Upper lobe of right lung (tissue), 1 donor: ENCODE measurements at regions not wholly inside any gene's neighbourhood (a gene's known extent, or its start where the extent isn't known, plus 50 kb on each side); places are given as distances from the start of the nearest gene placed in this dataset.

Source experiments
- ATAC-seq: fragments of 200-7000 bp; cut with Tn5 transposase; one replicate; pipeline ENCODE4 v1.9.1; 2020; ENCODE audit warnings: mild to moderate bottlenecking, moderate library complexity
- DNase-seq: peaks from one replicate; pipeline ENCODE4 v3.0.0-alpha.2; 2020
- H3K27ac ChIP-seq: fragments of 200-600 bp; one replicate; pipeline ENCODE4 v1.8.0; 2022
- H3K27me3 ChIP-seq: fragments of 200-600 bp; one replicate; pipeline ENCODE4 v1.8.0; 2022; ENCODE audit warnings: mild to moderate bottlenecking
- H3K36me3 ChIP-seq: fragments of 200-600 bp; one replicate; pipeline ENCODE4 v1.8.0; 2022
- H3K4me1 ChIP-seq: fragments of 200-600 bp; one replicate; pipeline ENCODE4 v1.8.0; 2022
- H3K4me3 ChIP-seq: fragments of 200-600 bp; one replicate; pipeline ENCODE4 v1.8.0; 2022; ENCODE audit warnings: mild to moderate bottlenecking
- H3K9me3 ChIP-seq: fragments of 200-600 bp; one replicate; pipeline ENCODE4 v1.8.0; 2022
- intact Hi-C: fragments of 100-400 bp; cut with DNase I; formaldehyde crosslinking; loops from one replicate; pipeline ENCODE4 v1.11.0; 2022
- TF ChIP-seq, protein P1 (sequence below): fragments of 200-600 bp; IDR thresholded peaks from one replicate; pipeline ENCODE4 v1.8.0; 2022; ENCODE audit warnings: antibody characterized with exemption
- donor health status: DM: no; HTN: yes; CAD: no; lungs with severe emphysema.

DNA sequence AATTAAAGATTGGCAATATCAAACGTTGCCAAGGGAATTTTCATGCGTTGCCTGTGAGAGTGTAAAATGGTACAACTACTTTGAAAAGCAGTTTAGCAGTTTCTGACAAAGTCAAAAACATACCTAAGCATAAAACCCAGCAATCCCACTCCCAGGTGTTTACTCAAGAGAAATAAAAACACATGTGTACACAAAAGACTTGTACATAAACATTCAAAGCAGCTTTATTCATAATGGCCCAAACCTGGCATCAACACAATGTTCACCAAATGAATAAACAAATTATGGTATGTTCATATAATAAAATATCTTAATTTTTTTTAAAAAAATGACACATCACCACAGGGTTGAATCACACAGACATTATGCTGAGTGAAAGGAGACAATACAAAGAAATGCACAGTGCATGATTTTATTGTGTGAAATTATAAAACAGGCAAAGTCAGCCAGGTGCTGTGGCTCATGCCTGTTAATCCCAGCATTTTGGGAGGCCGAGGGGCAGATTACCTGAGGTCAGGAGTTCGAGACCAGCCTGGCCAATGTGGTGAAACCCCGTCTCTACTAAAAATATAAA, 240.4 kb upstream of the MARCKS start:
- intact Hi-C loops = no loop called here
- DNase-seq = no peak
- no peaks in the 10 kb centered on the region for H3K9me3 ChIP-seq
- H3K4me1 ChIP-seq = no peaks in the 10 kb centered on the region
- no peak overlapping the region for H3K27ac ChIP-seq
- ATAC-seq = no peak
- H3K27me3 ChIP-seq = no peaks in the 10 kb centered on the region
- TF ChIP-seq, protein P1, sequence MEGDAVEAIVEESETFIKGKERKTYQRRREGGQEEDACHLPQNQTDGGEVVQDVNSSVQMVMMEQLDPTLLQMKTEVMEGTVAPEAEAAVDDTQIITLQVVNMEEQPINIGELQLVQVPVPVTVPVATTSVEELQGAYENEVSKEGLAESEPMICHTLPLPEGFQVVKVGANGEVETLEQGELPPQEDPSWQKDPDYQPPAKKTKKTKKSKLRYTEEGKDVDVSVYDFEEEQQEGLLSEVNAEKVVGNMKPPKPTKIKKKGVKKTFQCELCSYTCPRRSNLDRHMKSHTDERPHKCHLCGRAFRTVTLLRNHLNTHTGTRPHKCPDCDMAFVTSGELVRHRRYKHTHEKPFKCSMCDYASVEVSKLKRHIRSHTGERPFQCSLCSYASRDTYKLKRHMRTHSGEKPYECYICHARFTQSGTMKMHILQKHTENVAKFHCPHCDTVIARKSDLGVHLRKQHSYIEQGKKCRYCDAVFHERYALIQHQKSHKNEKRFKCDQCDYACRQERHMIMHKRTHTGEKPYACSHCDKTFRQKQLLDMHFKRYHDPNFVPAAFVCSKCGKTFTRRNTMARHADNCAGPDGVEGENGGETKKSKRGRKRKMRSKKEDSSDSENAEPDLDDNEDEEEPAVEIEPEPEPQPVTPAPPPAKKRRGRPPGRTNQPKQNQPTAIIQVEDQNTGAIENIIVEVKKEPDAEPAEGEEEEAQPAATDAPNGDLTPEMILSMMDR = no peak
- H3K36me3 ChIP-seq = no peaks in the 10 kb centered on the region
- H3K4me3 ChIP-seq = no peak overlapping the region

DNA sequence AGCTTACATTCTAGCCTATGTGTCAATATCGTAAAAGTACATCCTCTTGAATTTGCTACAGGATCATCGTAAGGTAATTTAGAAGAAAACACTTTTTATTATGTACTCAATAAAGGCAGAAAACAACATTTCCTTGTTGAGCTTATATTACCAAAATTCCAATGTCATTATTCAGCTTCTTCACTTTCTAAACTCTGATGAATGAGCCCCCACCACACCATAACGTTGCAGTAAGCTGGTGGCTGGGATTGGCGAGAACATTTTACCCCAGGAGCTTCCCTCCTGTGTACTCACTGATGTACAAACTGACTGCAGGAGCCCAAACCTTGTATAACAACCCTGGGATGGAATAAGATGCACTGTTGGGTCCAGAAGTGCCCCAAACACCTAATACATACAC, 238.1 kb upstream of the MARCKS start:
- TF ChIP-seq, protein P1 = no peak
- Histone ChIP-seq H3K36me3 (no peaks in the 10 kb centered on the region), H3K27ac (no peak overlapping the region), H3K4me1 (no peaks in the 10 kb centered on the region), H3K4me3 (no peak overlapping the region), H3K27me3 (no peaks in the 10 kb centered on the region), H3K9me3 (no peaks in the 10 kb centered on the region)
- intact Hi-C loops = no loop called here
- DNase-seq (no peak), ATAC-seq (no peak)

DNA sequence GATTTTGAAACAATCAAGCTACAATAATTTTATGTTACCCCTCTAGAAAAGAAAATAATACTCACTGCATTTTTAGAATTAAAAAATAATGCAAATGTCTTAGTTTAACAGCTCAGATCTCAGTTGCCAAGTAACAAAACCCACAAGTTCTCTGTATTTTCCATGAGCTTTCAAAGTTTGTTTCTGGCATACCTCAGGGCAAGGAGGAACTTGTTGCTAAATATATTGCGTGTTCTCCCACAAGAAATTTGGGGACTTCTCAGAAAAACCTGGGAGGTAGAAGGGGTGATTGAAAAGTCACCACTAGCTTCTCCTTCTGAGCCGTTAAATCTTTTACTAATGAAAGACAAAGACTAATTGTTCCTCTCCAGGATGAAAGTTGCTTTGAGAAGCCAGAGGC, 236.8 kb upstream of the MARCKS start:
- Histone ChIP-seq H3K4me1 (no peaks in the 10 kb centered on the region), H3K27me3 (no peaks in the 10 kb centered on the region), H3K4me3 (no peak overlapping the region), H3K9me3 (no peaks in the 10 kb centered on the region), H3K36me3 (no peaks in the 10 kb centered on the region), H3K27ac (no peak overlapping the region)
- TF ChIP-seq, protein P1 = no peak
- DNase-seq = no peak
- intact Hi-C loops = no loop called here
- ATAC-seq = no peak

DNA sequence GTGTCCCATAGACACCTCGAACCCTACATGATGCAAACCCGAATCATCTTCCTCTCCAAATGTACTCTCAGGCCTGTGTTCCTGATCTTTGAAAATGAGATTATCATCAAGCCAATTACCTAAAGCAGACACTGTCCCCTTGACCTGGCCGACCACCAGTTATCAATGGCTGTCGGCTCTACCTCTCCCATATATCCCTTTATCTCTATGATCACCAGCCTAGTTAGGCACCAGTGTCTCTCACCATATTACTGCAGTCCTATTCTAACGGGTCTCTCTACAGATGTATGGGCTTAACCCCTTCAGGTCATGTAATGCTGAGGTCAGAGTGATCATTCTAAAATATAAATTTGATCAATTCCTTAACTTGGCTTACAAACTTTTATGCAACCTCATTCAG, 234.9 kb upstream of the MARCKS start:
- no peak for DNase-seq
- Histone ChIP-seq H3K4me1 (no peaks in the 10 kb centered on the region), H3K27ac (no peak overlapping the region), H3K36me3 (no peaks in the 10 kb centered on the region), H3K4me3 (no peak overlapping the region), H3K27me3 (no peaks in the 10 kb centered on the region), H3K9me3 (no peaks in the 10 kb centered on the region)
- ATAC-seq = no peak
- intact Hi-C loops = no loop called here
- TF ChIP-seq, protein P1 = no peak

GRCh38 chr6:113623129-113623528, 234.0 kb upstream of the MARCKS start:
- ATAC-seq (no peak), DNase-seq (no peak)
- H3K4me3 ChIP-seq = no peak overlapping the region
- intact Hi-C loops = no loop called here
- H3K36me3 ChIP-seq = no peaks in the 10 kb centered on the region
- TF ChIP-seq, protein P1 = no peak
- H3K27me3 ChIP-seq = no peaks in the 10 kb centered on the region
- H3K4me1 ChIP-seq = no peaks in the 10 kb centered on the region
- no peak overlapping the region for H3K27ac ChIP-seq
- H3K9me3 ChIP-seq = no peaks in the 10 kb centered on the region

- no peaks in the 10 kb centered on the region for H3K27me3 ChIP-seq
- ATAC-seq (no peak), DNase-seq (no peak)
- H3K9me3 ChIP-seq = no peaks in the 10 kb centered on the region
- H3K27ac ChIP-seq = no peak overlapping the region
- no peaks in the 10 kb centered on the region for H3K36me3 ChIP-seq
- peaks cover 16% of the 10 kb centered on the region for H3K4me1 ChIP-seq
- TF ChIP-seq, protein P1 = no peak
- no peak overlapping the region for H3K4me3 ChIP-seq
- intact Hi-C loops = no loop called here
These were observed 231.3 kb upstream of the MARCKS start for GRCh38 chr6:113625850-113626249.
